SK-N-SH (cell line): ENCODE measurements at regions not wholly inside any gene's neighbourhood (a gene's known extent, or its start where the extent isn't known, plus 50 kb on each side); places are given as distances from the start of the nearest gene placed in this dataset.

Source experiments
- CTCF ChIA-PET: fragments of 300-600, 350-600 bp; formaldehyde crosslinking; extraction: SDS; loops from one replicate; lab custom pipeline; 2021; lab: Yijun Ruan, JAX
- POLR2A ChIA-PET: fragments of 350-600 bp; sonication (Branson Sonifier 250); formaldehyde crosslinking; extraction: SDS; loops from one replicate; lab custom pipeline; 2020; ENCODE audit warnings: antibody characterized with exemption, inconsistent platforms; lab: Yijun Ruan, JAX
- DNase-seq: peaks from one replicate; pipeline ENCODE4 v3.0.0; 2012
- H2AFZ ChIP-seq: fragments of 200-600 bp; sonication (generic); 2 replicates; pipeline ENCODE4 v1.8.1; 2016; ENCODE audit warnings: antibody characterized with exemption, mild to moderate bottlenecking, low read depth
- H3F3A ChIP-seq: fragments of 200-600 bp; sonication (generic); replicated peaks from 2 replicates; pipeline ENCODE3; 2016; ENCODE audit warnings: antibody characterized with exemption, mild to moderate bottlenecking; ENCODE audit not compliant: insufficient read depth
- H3K27ac ChIP-seq, 2 experiments: fragments of 200-500 bp in 1 of 2; fragments of 200-600 bp in 1 of 2; sonication (Bioruptor generic) in 1 of 2; sonication (generic), shearing (Covaris generic) in 1 of 2; 2 replicates each; pipeline versions ENCODE4 v1.5.1 to v1.6.1; 2014 to 2016; ENCODE audit warnings: low read depth in 2 of 2, inconsistent platforms in 1 of 2, low read length in 1 of 2, mild to moderate bottlenecking in 1 of 2, mixed read lengths in 1 of 2
- H3K27me3 ChIP-seq: fragments of 200-600 bp; sonication (generic), shearing (Covaris generic); 2 replicates; pipeline ENCODE4 v1.6.1; 2016; ENCODE audit warnings: mixed run types; ENCODE audit not compliant: insufficient read depth
- H3K36me3 ChIP-seq, 2 experiments: fragments of 200-500 bp in 1 of 2; fragments of 200-600 bp in 1 of 2; sonication (Bioruptor generic) in 1 of 2; sonication (generic) in 1 of 2; replicated peaks in 1 of 2; 2 replicates each; pipeline versions ENCODE3 to v1.5.1; 2014 to 2016; ENCODE audit warnings: low read length in 1 of 2, mild to moderate bottlenecking in 1 of 2; ENCODE audit not compliant: insufficient read depth in 2 of 2, control insufficient read depth in 1 of 2
- H3K4me1 ChIP-seq, 2 experiments: fragments of 200-500 bp in 1 of 2; fragments of 200-600 bp in 1 of 2; sonication (Bioruptor generic) in 1 of 2; sonication (generic), shearing (Covaris generic) in 1 of 2; 2 replicates each; pipeline versions ENCODE4 v1.5.1 to v1.6.1; 2014 to 2016; ENCODE audit warnings: low read depth in 1 of 2, low read length in 1 of 2, mixed run types in 1 of 2; ENCODE audit not compliant: insufficient read depth in 2 of 2, control insufficient read depth in 1 of 2
- H3K4me2 ChIP-seq: fragments of 200-600 bp; sonication (generic), shearing (Covaris generic); 2 replicates; pipeline ENCODE4 v1.6.1; 2017; ENCODE audit warnings: mixed run types
- H3K4me3 ChIP-seq, 2 experiments: fragments of 200-500 bp in 1 of 2; fragments of 200-600 bp in 1 of 2; sonication (Bioruptor generic) in 1 of 2; sonication (generic), shearing (Covaris generic) in 1 of 2; 2 replicates each; pipeline versions ENCODE4 v1.5.1 to v1.8.1; 2014 to 2016; ENCODE audit warnings: low read depth in 2 of 2, inconsistent platforms in 1 of 2, low read length in 1 of 2, mild to moderate bottlenecking in 1 of 2, mixed read lengths in 1 of 2, moderate library complexity in 1 of 2
- H3K79me2 ChIP-seq: fragments of 200-600 bp; sonication (generic); 2 replicates; pipeline ENCODE4 v1.8.1; 2017; ENCODE audit warnings: mild to moderate bottlenecking; ENCODE audit not compliant: insufficient read depth
- H3K9ac ChIP-seq: fragments of 200-600 bp; sonication (generic); 2 replicates; pipeline ENCODE4 v1.6.1; 2017; ENCODE audit warnings: mixed run types
- H3K9me2 ChIP-seq: fragments of 200-600 bp; sonication (generic); 2 replicates; pipeline ENCODE4 v1.6.1; 2017; ENCODE audit warnings: mixed run types
- H3K9me3 ChIP-seq: fragments of 200-600 bp; sonication (generic); 2 replicates; pipeline ENCODE4 v1.6.1; 2017; ENCODE audit warnings: mixed run types, mild to moderate bottlenecking, moderate library complexity
- H4K20me1 ChIP-seq: fragments of 200-600 bp; sonication (generic); 2 replicates; pipeline ENCODE4 v1.6.1; 2017; ENCODE audit warnings: mild to moderate bottlenecking, mixed run types; ENCODE audit not compliant: insufficient read depth
- ELF1 ChIP-seq: IDR thresholded peaks from 2 replicates; pipeline ENCODE4 v1.4.0; 2012
- FOXM1 ChIP-seq: IDR thresholded peaks from 2 replicates; pipeline ENCODE4 v1.4.0; 2012; ENCODE audit warnings: low read depth, mild to moderate bottlenecking
- GABPA ChIP-seq: IDR thresholded peaks from 2 replicates; pipeline ENCODE4 v1.4.0; 2012; ENCODE audit warnings: low read depth, mild to moderate bottlenecking
- NFIC ChIP-seq: IDR thresholded peaks from 2 replicates; pipeline ENCODE4 v1.4.0; 2012; ENCODE audit warnings: borderline replicate concordance
- NRF1 ChIP-seq: IDR thresholded peaks from 2 replicates; pipeline ENCODE4 v1.6.1; 2012; ENCODE audit warnings: low read depth, mild to moderate bottlenecking, low read length
- REST ChIP-seq: IDR thresholded peaks from 2 replicates; pipeline ENCODE4 v1.6.1; 2012; ENCODE audit warnings: mild to moderate bottlenecking, low read depth, low read length, moderate library complexity
- RFX5 ChIP-seq: IDR thresholded peaks from 2 replicates; pipeline ENCODE4 v1.6.1; 2012; ENCODE audit warnings: mild to moderate bottlenecking, improper control_type of control experiment, low read length
- SIN3A ChIP-seq: IDR thresholded peaks from 2 replicates; pipeline ENCODE4 v1.6.1; 2012; ENCODE audit warnings: low read depth, mild to moderate bottlenecking, low read length, moderate library complexity, borderline replicate concordance
- WGBS: methylation state at CpG from one replicate; pipeline ENCODE4 v1.1.6; 2017; ENCODE audit warnings: low lambda C conversion rate; 5-methylcytosine and 5-hydroxymethylcytosine counted together
- TF ChIP-seq, protein P1 (sequence below): IDR thresholded peaks from 2 replicates; pipeline ENCODE4; 2012

DNA sequence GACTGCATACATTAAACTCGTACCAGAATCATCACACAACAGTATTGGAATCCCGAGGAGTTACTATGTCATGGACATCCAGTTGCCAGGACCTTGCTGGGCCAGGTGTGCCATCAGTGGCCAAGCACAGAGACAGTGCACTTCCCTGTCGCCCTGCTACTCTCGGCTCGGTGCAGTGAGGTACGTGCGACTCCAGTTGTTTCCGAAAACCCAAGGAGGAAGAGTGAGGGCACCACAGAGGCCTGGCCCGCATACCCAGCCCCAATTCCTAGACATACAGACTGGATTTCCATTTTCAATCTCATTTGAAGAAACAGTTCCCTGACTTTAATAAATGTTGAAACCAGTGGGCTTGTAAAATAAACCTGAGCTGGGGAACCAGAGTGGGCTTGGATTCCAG lies 62.5 kb upstream of the AFDN start:
- Histone ChIP-seq H3K4me3 (no peak overlapping the region), H2AFZ (no peak overlapping the region), H3K27me3 (no peaks in the 10 kb centered on the region), H3K4me1 (no peaks in the 10 kb centered on the region), H3K79me2 (no peaks in the 10 kb centered on the region), H4K20me1 (no peaks in the 10 kb centered on the region), H3F3A (no peaks in the 10 kb centered on the region), H3K4me2 (no peak overlapping the region), H3K9me3 (no peaks in the 10 kb centered on the region)
- POLR2A ChIA-PET = no interaction called here
- WGBS = 50% methylated on average over 9 of the region's 9 CpGs
- no peak for DNase-seq
- CTCF ChIA-PET = no interaction called here
- no peak for TF ChIP-seq GABPA
- no peak for TF ChIP-seq SIN3A
- TF ChIP-seq ELF1 = no peak
- no peak for TF ChIP-seq NRF1
- TF ChIP-seq FOXM1 = no peak
- TF ChIP-seq REST = no peak
- no peak for TF ChIP-seq RFX5
- TF ChIP-seq, all 33 proteins: peak for 0
- Histone ChIP-seq H3K27ac (no peak overlapping the region), H3K9me2 (no peaks in the 10 kb centered on the region), H3K9ac (no peak overlapping the region), H3K36me3 (no peaks in the 10 kb centered on the region)

DNA sequence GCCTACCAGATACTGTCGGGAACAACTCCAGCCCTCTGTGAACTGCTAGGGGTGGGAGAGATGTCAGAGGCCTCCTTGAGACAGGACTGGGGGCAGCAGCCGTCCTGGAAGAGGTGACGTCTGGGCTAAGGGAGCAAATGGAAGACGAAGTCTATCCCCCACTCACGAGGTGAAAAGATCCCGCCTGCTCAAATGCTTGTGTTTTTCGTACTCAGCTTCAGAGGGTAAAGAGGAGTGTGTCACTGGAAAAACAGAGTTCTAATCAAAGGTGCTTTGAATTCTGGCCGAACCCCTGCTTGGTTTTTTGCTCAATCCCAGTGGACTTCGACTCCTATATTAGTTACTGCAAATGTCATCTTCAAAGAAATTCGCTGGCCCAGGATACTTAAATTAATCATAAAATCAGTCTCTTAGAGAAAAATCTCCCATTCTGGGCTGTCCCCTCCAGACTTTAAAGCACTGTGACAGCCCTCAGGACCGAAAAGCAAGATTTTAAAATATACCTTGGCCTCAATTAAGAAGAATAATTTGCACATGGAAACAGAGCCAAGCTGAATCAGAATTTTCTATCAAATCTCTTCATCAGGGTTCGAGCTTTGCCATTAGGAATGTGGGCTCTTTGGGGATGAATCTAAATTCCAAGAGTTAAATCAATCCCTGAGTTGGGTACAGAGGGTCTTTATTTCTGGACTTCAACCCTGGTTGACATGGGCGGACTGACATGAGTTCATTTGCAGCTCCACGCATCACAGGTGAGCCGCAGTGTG lies 61.8 kb upstream of the AFDN start:
- Histone ChIP-seq H3K9ac (no peak overlapping the region), H4K20me1 (no peaks in the 10 kb centered on the region), H3K79me2 (no peaks in the 10 kb centered on the region), H3K4me1 (no peaks in the 10 kb centered on the region), H3K27me3 (no peaks in the 10 kb centered on the region), H3K4me3 (no peak overlapping the region), H3K9me2 (no peaks in the 10 kb centered on the region), H3F3A (no peaks in the 10 kb centered on the region), H3K27ac (no peak overlapping the region), H3K36me3 (no peaks in the 10 kb centered on the region), H2AFZ (no peak overlapping the region), H3K4me2 (no peak overlapping the region), H3K9me3 (no peaks in the 10 kb centered on the region)
- TF ChIP-seq FOXM1 (no peak), NFIC (no peak)
- TF ChIP-seq, protein P1, sequence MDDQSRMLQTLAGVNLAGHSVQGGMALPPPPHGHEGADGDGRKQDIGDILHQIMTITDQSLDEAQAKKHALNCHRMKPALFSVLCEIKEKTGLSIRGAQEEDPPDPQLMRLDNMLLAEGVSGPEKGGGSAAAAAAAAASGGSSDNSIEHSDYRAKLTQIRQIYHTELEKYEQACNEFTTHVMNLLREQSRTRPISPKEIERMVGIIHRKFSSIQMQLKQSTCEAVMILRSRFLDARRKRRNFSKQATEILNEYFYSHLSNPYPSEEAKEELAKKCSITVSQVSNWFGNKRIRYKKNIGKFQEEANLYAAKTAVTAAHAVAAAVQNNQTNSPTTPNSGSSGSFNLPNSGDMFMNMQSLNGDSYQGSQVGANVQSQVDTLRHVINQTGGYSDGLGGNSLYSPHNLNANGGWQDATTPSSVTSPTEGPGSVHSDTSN = no peak
- ChIA-PET CTCF (no interaction called here), POLR2A (no interaction called here)
- DNase-seq = no peak
- WGBS = 42% methylated on average over 14 of the region's 15 CpGs
